ENCODE measurements at regions not wholly inside any gene's neighbourhood (a gene's known extent, or its start where the extent isn't known, plus 50 kb on each side); places are given as distances from the start of the nearest gene placed in this dataset.
"Not testable (repeated sequence)": the region's sequence is repeated elsewhere in the genome, so short reads cannot be mapped to it uniquely, and the experiment has no call there.

DNA sequence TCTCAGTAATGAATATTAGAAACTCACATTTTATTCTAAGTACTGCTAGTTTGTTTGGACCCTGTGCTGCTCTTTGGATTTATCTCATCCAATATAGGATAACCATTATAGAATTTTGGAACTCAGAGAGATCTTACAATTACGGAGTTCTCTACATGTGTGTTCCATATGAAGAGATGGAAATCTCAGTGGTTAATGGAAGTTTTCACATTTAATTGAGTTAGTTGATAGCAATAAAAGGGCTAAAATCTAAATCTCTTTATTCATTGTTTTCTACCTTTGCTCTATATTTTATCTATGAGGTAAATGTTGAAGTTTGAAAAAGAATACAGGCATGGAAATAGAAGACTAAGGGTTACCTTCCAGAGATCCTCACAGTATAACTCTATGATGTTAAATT lies 558.0 kb upstream of the KIF2B start:
- no peaks in the 10 kb centered on the region for H3K4me1 ChIP-seq (ENCODE audit: control insufficient read depth in 1 of 2, insufficient read depth in 2 of 2, low read length in 2 of 2)

DNA sequence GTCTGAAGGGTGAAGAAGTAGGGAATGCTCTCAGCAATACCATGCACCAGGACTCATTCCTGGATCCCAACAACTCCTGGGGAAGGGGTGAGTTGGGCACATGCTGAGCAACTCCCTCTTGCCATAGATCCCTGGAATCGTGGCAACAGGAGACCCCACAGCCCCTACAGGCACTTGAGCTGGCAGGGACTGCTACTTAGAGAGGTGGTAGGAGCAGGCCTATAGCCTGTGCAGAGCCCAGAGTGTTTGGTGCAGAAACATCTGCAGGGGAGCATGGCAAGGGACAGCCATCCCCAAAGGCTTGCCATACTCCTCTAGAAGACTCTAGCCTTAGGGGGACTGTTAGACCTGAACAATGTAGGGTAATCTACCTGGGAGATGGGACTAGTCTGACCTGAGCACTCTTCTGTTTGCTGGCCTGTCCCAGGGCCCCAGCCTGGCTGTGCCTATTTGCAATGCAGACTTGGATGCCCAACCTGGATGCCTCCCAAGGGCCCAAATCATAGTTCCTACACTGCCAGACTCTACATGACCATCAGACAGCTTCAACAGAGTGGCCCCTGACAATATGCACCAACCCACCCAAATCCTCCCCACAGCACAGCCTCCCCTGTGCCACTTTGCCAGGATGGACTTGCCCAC lies 568.6 kb upstream of the KIF2B start:
- Histone ChIP-seq H3K4me1 (ENCODE audit: control insufficient read depth in 1 of 2, insufficient read depth in 2 of 2, low read length in 2 of 2) (no peaks in the 10 kb centered on the region), H3K27ac (ENCODE audit: low read length) (no peak overlapping the region), H3K4me3 (ENCODE audit: low read depth in 1 of 2, low read length in 2 of 2) (no peak overlapping the region), H3K36me3 (ENCODE audit: control insufficient read depth in 1 of 2, insufficient read depth in 2 of 2, low read length in 2 of 2) (no peaks in the 10 kb centered on the region), H3K9me3 (ENCODE audit: control insufficient read depth in 1 of 2, low read length in 2 of 2) (peaks cover 0 to 3% of the 10 kb centered on the region in 2 donors), H3K27me3 (ENCODE audit: low read depth, low read length) (no peaks in the 10 kb centered on the region)

More for the DNA sequence above, 558.0 kb upstream of the KIF2B start:
- Histone ChIP-seq H3K4me3 (ENCODE audit: low read depth in 1 of 2, low read length in 2 of 2) (no peak overlapping the region), H3K27me3 (ENCODE audit: low read depth, low read length) (no peaks in the 10 kb centered on the region), H3K9me3 (ENCODE audit: control insufficient read depth in 1 of 2, low read length in 2 of 2) (no peaks in the 10 kb centered on the region), H3K36me3 (ENCODE audit: control insufficient read depth in 1 of 2, insufficient read depth in 2 of 2, low read length in 2 of 2) (no peaks in the 10 kb centered on the region), H3K27ac (ENCODE audit: low read length) (no peak overlapping the region)

DNA sequence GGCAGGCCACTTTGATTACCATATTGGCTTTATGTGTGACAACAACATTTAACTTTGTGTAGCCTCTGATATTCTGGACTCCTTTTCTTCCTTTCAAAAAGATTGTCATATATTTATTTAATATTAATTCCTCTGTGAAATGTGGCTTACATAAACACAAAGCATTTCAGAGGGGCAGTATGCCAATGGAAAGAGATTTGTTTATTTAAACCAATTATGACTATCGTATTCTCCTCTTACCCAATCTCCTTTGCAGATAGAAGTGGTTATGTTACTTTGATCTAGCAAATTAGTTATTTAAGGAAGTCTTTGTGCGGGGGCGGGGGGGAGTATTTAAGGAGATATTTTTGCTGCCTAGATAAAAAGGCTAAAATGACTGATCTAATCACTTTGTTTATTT lies 573.7 kb upstream of the KIF2B start:
- Histone ChIP-seq H3K4me3 (ENCODE audit: low read depth in 1 of 2, low read length in 2 of 2) (no peak overlapping the region), H3K27ac (ENCODE audit: low read length) (no peak overlapping the region), H3K4me1 (ENCODE audit: control insufficient read depth in 1 of 2, insufficient read depth in 2 of 2, low read length in 2 of 2) (no peaks in the 10 kb centered on the region)

DNA sequence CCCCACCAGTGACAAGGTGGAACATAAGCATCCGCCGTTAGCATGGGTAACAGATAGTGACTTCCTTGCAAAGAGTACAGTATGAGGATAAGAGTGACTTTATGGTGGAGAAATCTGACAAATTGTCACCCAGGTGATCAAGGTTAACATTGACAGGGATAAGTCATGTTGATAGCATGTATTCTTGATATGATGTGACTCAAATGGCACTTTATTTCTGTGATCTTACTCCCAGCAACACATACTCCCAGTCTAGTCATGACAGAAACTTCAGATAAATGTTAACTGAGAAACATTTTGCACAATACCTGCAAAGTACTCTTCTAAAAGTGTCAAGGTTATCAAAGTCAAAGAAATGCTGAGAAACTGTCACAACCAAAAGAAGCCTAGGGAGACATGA lies 588.6 kb upstream of the KIF2B start:
- H3K4me3 ChIP-seq (ENCODE audit: low read depth in 1 of 2, low read length in 2 of 2): no peak overlapping the region
- peaks cover 0 to 5% of the 10 kb centered on the region in 2 donors for H3K9me3 ChIP-seq (ENCODE audit: control insufficient read depth in 1 of 2, low read length in 2 of 2)
- no peaks in the 10 kb centered on the region for H3K36me3 ChIP-seq (ENCODE audit: control insufficient read depth in 1 of 2, insufficient read depth in 2 of 2, low read length in 2 of 2)
- H3K4me1 ChIP-seq (ENCODE audit: control insufficient read depth in 1 of 2, insufficient read depth in 2 of 2, low read length in 2 of 2): no peaks in the 10 kb centered on the region
- H3K27me3 ChIP-seq (ENCODE audit: low read depth, low read length): no peaks in the 10 kb centered on the region
- H3K27ac ChIP-seq (ENCODE audit: low read length): no peak overlapping the region

More for the DNA sequence above, 573.7 kb upstream of the KIF2B start:
- no peaks in the 10 kb centered on the region for H3K27me3 ChIP-seq (ENCODE audit: low read depth, low read length)
- no peaks in the 10 kb centered on the region for H3K9me3 ChIP-seq (ENCODE audit: control insufficient read depth in 1 of 2, low read length in 2 of 2)
- H3K36me3 ChIP-seq (ENCODE audit: control insufficient read depth in 1 of 2, insufficient read depth in 2 of 2, low read length in 2 of 2): no peaks in the 10 kb centered on the region

DNA sequence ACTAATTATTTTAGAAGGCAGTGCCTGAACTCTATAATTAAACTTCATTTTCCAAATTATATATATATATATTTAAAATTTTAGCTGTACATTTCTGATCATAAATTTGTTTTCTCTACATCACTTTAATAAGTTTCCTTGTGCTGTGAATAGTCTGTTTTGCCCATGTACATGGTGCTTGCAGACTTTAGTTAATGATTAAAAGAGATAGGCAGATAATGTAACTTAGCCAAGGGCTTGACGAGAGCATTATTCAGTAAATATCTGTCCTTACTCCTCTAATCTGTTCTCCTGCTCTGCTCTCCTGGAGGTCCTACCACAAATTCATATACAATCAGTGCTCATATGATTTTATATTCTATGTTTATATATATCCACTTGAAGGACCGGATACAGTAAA lies 595.2 kb upstream of the KIF2B start:
- no peaks in the 10 kb centered on the region for H3K4me1 ChIP-seq (ENCODE audit: control insufficient read depth in 1 of 2, insufficient read depth in 2 of 2, low read length in 2 of 2)

DNA sequence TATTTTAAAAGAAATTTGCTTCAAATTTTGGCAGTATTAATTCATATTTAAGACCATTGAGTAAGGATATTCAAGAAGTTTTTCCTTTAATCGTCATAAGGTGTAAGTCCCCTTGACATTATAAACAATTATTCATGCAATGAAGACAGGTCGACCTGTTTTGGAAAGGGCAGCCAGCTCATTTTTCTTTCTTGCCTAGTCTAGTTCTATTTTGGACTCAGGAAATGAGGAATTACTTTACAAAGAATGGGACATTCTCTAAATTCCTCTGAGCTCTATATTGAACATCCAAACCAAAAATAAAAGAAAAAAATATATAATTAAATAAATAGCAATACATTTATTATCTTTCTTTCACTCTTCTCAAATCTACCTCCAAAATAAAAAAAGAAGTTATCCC lies 595.6 kb upstream of the KIF2B start:
- H3K4me1 ChIP-seq (ENCODE audit: control insufficient read depth in 1 of 2, insufficient read depth in 2 of 2, low read length in 2 of 2): no peaks in the 10 kb centered on the region

More for the DNA sequence above, 595.2 kb upstream of the KIF2B start:
- Histone ChIP-seq H3K36me3 (ENCODE audit: control insufficient read depth in 1 of 2, insufficient read depth in 2 of 2, low read length in 2 of 2) (no peaks in the 10 kb centered on the region), H3K27ac (ENCODE audit: low read length) (no peak overlapping the region), H3K4me3 (ENCODE audit: low read depth in 1 of 2, low read length in 2 of 2) (no peak overlapping the region), H3K27me3 (ENCODE audit: low read depth, low read length) (no peaks in the 10 kb centered on the region), H3K9me3 (ENCODE audit: control insufficient read depth in 1 of 2, low read length in 2 of 2) (peaks cover 0 to under 1% of the 10 kb centered on the region in 2 donors)

DNA sequence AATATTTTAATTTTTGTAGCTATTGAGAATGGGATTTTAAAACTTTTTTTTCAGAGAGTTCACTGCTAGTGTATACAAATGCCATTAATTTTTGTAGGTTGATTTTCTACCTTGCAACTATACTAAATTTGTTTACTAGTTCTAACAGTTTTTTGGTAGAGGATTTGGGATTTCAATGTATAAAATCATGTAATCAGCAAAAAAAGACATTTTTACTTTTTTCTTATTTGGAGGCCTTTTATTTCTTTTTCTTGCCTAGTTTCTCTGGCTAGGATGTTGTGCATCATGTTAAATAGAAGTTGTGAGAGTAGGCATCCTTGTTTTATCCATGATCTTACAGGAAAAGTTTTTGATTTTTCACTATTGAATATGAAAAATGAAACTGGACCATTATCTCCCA lies 602.9 kb upstream of the KIF2B start:
- no peak overlapping the region for H3K4me3 ChIP-seq (ENCODE audit: low read depth in 1 of 2, low read length in 2 of 2)
- no peak overlapping the region for H3K27ac ChIP-seq (ENCODE audit: low read length)
- H3K27me3 ChIP-seq (ENCODE audit: low read depth, low read length): no peaks in the 10 kb centered on the region
- H3K9me3 ChIP-seq (ENCODE audit: control insufficient read depth in 1 of 2, low read length in 2 of 2): peaks cover 0 to 2% of the 10 kb centered on the region in 2 donors
- H3K36me3 ChIP-seq (ENCODE audit: control insufficient read depth in 1 of 2, insufficient read depth in 2 of 2, low read length in 2 of 2): no peaks in the 10 kb centered on the region
- no peaks in the 10 kb centered on the region for H3K4me1 ChIP-seq (ENCODE audit: control insufficient read depth in 1 of 2, insufficient read depth in 2 of 2, low read length in 2 of 2)

More for the DNA sequence above, 595.6 kb upstream of the KIF2B start:
- H3K27ac ChIP-seq (ENCODE audit: low read length): no peak overlapping the region
- no peak overlapping the region for H3K4me3 ChIP-seq (ENCODE audit: low read depth in 1 of 2, low read length in 2 of 2)
- H3K9me3 ChIP-seq (ENCODE audit: control insufficient read depth in 1 of 2, low read length in 2 of 2): no peaks in the 10 kb centered on the region
- no peaks in the 10 kb centered on the region for H3K36me3 ChIP-seq (ENCODE audit: control insufficient read depth in 1 of 2, insufficient read depth in 2 of 2, low read length in 2 of 2)
- no peaks in the 10 kb centered on the region for H3K27me3 ChIP-seq (ENCODE audit: low read depth, low read length)

DNA sequence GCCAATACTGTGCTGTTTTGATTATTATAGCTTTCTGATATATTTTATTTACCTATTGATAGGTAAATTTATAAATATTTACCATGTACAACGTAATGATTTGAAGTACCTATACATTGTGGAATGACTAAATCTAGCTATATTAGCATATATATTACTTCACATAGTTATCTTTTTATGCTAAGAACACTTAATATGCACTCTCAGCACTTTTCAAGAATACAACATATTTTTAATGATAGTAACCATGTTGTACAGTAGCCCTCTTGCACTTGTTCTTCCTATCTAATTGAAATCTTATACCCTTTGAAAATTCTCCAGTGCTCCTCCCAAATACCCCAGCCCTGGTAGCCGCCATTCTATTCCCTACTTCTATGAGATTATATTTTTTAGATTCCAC lies 604.0 kb upstream of the KIF2B start:
- H3K4me1 ChIP-seq (ENCODE audit: control insufficient read depth in 1 of 2, insufficient read depth in 2 of 2, low read length in 2 of 2): no peaks in the 10 kb centered on the region
- H3K9me3 ChIP-seq (ENCODE audit: control insufficient read depth in 1 of 2, low read length in 2 of 2): peaks cover 0 to 2% of the 10 kb centered on the region in 2 donors
- no peaks in the 10 kb centered on the region for H3K27me3 ChIP-seq (ENCODE audit: low read depth, low read length)
- H3K27ac ChIP-seq (ENCODE audit: low read length): no peak overlapping the region
- no peaks in the 10 kb centered on the region for H3K36me3 ChIP-seq (ENCODE audit: control insufficient read depth in 1 of 2, insufficient read depth in 2 of 2, low read length in 2 of 2)
- H3K4me3 ChIP-seq (ENCODE audit: low read depth in 1 of 2, low read length in 2 of 2): no peak overlapping the region

DNA sequence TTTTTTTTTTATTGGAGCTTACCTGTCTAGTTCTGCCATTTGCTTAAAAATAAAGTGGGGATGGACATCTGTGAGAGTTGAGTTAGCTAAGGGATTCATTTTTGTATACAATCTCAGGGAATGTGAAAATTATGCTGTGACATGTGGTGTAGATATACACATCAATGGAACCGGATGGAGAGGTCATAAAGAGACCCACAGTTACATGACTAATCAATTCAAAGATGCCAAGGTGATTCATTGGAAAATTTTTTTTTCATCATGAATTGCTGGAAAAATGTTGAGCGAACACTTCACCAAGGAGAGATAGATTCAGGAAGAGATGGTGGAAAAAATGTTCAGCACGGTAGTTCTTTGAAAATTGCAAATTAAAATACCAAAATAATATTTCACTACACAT lies 605.4 kb upstream of the KIF2B start:
- Histone ChIP-seq H3K36me3 (ENCODE audit: control insufficient read depth in 1 of 2, insufficient read depth in 2 of 2, low read length in 2 of 2) (no peaks in the 10 kb centered on the region), H3K4me3 (ENCODE audit: low read depth in 1 of 2, low read length in 2 of 2) (no peak overlapping the region), H3K9me3 (ENCODE audit: control insufficient read depth in 1 of 2, low read length in 2 of 2) (peaks cover 0 to 2% of the 10 kb centered on the region in 2 donors), H3K27me3 (ENCODE audit: low read depth, low read length) (no peaks in the 10 kb centered on the region), H3K27ac (ENCODE audit: low read length) (no peak overlapping the region), H3K4me1 (ENCODE audit: control insufficient read depth in 1 of 2, insufficient read depth in 2 of 2, low read length in 2 of 2) (no peaks in the 10 kb centered on the region)

DNA sequence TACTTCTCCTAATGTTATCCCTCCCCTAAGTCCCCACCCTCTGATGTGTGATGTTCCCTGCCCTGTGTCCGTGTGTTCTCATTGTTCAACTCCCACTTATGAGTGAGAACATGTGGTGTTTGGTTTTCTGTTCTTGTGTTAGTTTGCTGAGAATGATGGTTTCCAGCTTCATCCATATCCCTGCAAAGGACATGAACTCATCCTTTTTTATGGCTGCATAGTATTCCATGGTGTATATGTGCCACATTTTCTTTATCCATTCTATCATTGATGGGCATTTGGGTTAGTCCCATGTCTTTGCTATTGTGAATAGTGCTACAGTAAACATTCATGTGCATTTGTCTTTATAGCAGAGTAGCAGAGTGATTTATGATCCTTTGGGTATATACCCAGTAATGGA lies 613.8 kb upstream of the KIF2B start:
- H3K9me3 ChIP-seq (ENCODE audit: control insufficient read depth in 1 of 2, low read length in 2 of 2); H3K4me1 ChIP-seq (ENCODE audit: control insufficient read depth in 1 of 2, insufficient read depth in 2 of 2, low read length in 2 of 2); H3K4me3 ChIP-seq (ENCODE audit: low read depth in 1 of 2, low read length in 2 of 2); H3K27me3 ChIP-seq (ENCODE audit: low read depth, low read length); H3K27ac ChIP-seq (ENCODE audit: low read length); H3K36me3 ChIP-seq (ENCODE audit: control insufficient read depth in 1 of 2, insufficient read depth in 2 of 2, low read length in 2 of 2): not testable (repeated sequence)

DNA sequence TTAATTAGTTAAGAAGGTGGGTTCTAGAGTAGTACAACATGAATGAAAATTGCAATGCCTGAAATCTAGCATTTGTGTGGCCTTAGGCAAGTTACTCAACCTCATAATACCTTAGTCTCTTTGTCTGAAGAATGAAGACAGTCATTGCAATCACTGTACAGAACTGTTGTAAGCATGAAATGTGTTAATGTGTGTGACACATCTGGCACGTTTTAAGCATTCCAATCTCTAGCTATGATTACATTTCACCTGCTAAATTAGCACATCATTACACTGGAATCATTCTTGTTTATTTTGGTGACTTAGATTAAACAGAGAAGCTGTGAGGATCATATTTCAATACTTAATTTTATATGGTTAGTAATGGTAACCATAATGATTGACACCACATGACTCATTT lies 629.7 kb upstream of the KIF2B start:
- no peaks in the 10 kb centered on the region for H3K9me3 ChIP-seq (ENCODE audit: control insufficient read depth in 1 of 2, low read length in 2 of 2)
- H3K27me3 ChIP-seq (ENCODE audit: low read depth, low read length): no peaks in the 10 kb centered on the region
- no peaks in the 10 kb centered on the region for H3K36me3 ChIP-seq (ENCODE audit: control insufficient read depth in 1 of 2, insufficient read depth in 2 of 2, low read length in 2 of 2)
- H3K4me1 ChIP-seq (ENCODE audit: control insufficient read depth in 1 of 2, insufficient read depth in 2 of 2, low read length in 2 of 2): no peaks in the 10 kb centered on the region
- no peak overlapping the region for H3K4me3 ChIP-seq (ENCODE audit: low read depth in 1 of 2, low read length in 2 of 2)
- H3K27ac ChIP-seq (ENCODE audit: low read length): no peak overlapping the region

DNA sequence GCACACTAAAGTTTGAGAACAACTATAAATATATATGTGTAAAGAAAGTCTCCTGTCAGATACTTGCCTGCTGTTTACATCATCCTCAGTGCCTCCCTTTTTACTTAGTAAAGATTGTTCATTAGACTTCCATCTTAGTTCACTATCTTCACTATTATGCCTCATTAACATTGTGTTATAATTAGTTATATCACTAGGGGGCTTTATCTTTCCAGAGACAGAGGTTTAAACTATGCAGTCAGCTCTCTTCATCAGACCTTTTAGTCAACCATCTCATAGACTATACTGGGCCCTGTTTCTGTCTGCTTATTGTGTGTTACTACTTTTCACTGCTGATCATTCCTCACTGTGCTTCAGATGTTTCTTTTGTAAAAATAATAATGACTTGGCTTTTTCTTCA lies 630.8 kb upstream of the KIF2B start:
- H3K4me1 ChIP-seq (ENCODE audit: control insufficient read depth in 1 of 2, insufficient read depth in 2 of 2, low read length in 2 of 2): no peaks in the 10 kb centered on the region

More for the DNA sequence above, 630.8 kb upstream of the KIF2B start:
- H3K36me3 ChIP-seq (ENCODE audit: control insufficient read depth in 1 of 2, insufficient read depth in 2 of 2, low read length in 2 of 2): no peaks in the 10 kb centered on the region
- H3K27ac ChIP-seq (ENCODE audit: low read length): no peak overlapping the region
- no peak overlapping the region for H3K4me3 ChIP-seq (ENCODE audit: low read depth in 1 of 2, low read length in 2 of 2)
- no peaks in the 10 kb centered on the region for H3K9me3 ChIP-seq (ENCODE audit: control insufficient read depth in 1 of 2, low read length in 2 of 2)
- no peaks in the 10 kb centered on the region for H3K27me3 ChIP-seq (ENCODE audit: low read depth, low read length)
